T-helper 2 cell treated with Interferon-gamma antibody and Interleukin-4, amounts not matched to agents 5 μg/mL and 100 μg/mL, for 36 hours (primary cell): ENCODE measurements at regions not wholly inside any gene's neighbourhood (a gene's known extent, or its start where the extent isn't known, plus 50 kb on each side); places are given as distances from the start of the nearest gene placed in this dataset.
"Not testable (repeated sequence)": the region's sequence is repeated elsewhere in the genome, so short reads cannot be mapped to it uniquely, and the experiment has no call there.

ENCODE experiments used
- DNase-seq: peaks from one replicate; pipeline ENCODE4 v3.0.0; 2021; ENCODE audit warnings: low spot score
- H3K27ac Mint-ChIP-seq: one replicate; pipeline ENCODE4 v1.8.0; 2021; ENCODE audit warnings: mild to moderate bottlenecking, mixed read lengths
- H3K27me3 Mint-ChIP-seq: one replicate; pipeline ENCODE4 v1.8.0; 2021; ENCODE audit warnings: low read depth, mixed read lengths
- H3K36me3 Mint-ChIP-seq: one replicate; pipeline ENCODE4 v1.8.0; 2021; ENCODE audit warnings: low read depth, mixed read lengths
- H3K4me1 Mint-ChIP-seq: one replicate; pipeline ENCODE4 v1.8.0; 2021; ENCODE audit warnings: low read depth, mixed read lengths
- H3K4me3 Mint-ChIP-seq: one replicate; pipeline ENCODE4 v1.8.0; 2022; ENCODE audit warnings: mild to moderate bottlenecking, moderate library complexity, mixed read lengths
- H3K9me3 Mint-ChIP-seq: one replicate; pipeline ENCODE4 v1.8.0; 2021; ENCODE audit warnings: mixed read lengths

DNA sequence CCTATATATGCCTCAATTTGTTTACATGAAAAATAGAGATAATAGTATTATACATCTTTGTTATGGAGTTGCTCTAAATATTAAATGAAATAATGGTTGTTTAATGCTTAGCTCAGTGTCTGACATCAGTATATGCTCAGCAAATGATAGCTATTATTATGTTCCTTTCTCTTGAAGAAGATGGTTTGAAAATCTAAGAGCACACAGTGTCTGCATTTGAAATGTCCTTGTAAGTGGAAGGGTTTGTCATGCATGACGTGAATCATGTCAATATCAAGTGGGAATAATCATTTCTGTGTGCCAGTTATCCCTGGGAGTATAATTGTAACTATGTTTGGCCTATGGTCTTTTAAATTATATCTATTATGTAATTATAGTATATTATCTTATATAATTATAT is 377.5 kb upstream of the SORCS1 start:
- H3K27me3 Mint-ChIP-seq = no peaks in the 10 kb centered on the region
- H3K9me3 Mint-ChIP-seq = peaks cover 20% of the 10 kb centered on the region
- no peak for DNase-seq
- H3K36me3 Mint-ChIP-seq = no peaks in the 10 kb centered on the region
- no peaks in the 10 kb centered on the region for H3K4me1 Mint-ChIP-seq
- no peak overlapping the region for H3K27ac Mint-ChIP-seq
- H3K4me3 Mint-ChIP-seq = no peak overlapping the region

- H3K27me3 Mint-ChIP-seq = no peaks in the 10 kb centered on the region
- H3K4me3 Mint-ChIP-seq = no peak overlapping the region
- no peak for DNase-seq
- H3K36me3 Mint-ChIP-seq = no peaks in the 10 kb centered on the region
- H3K9me3 Mint-ChIP-seq = peaks cover 20% of the 10 kb centered on the region
- H3K27ac Mint-ChIP-seq = no peak overlapping the region
- H3K4me1 Mint-ChIP-seq = no peaks in the 10 kb centered on the region
These were observed 376.5 kb upstream of the SORCS1 start for GRCh38 chr10:107540981-107541380.

GRCh38 chr10:107529350-107529749 is 364.8 kb upstream of the SORCS1 start:
- no peak overlapping the region for H3K4me3 Mint-ChIP-seq
- no peak for DNase-seq
- H3K27me3 Mint-ChIP-seq = no peaks in the 10 kb centered on the region
- no peaks in the 10 kb centered on the region for H3K4me1 Mint-ChIP-seq
- no peaks in the 10 kb centered on the region for H3K36me3 Mint-ChIP-seq
- H3K27ac Mint-ChIP-seq = no peak overlapping the region
- H3K9me3 Mint-ChIP-seq = peaks cover 18% of the 10 kb centered on the region

- H3K27ac Mint-ChIP-seq = no peak overlapping the region
- DNase-seq = no peak
- peaks cover 23% of the 10 kb centered on the region for H3K9me3 Mint-ChIP-seq
- H3K27me3 Mint-ChIP-seq = no peaks in the 10 kb centered on the region
- H3K4me3 Mint-ChIP-seq = no peak overlapping the region
- no peaks in the 10 kb centered on the region for H3K4me1 Mint-ChIP-seq
- no peaks in the 10 kb centered on the region for H3K36me3 Mint-ChIP-seq
These were observed 355.8 kb upstream of the SORCS1 start for GRCh38 chr10:107520348-107520747.

DNA sequence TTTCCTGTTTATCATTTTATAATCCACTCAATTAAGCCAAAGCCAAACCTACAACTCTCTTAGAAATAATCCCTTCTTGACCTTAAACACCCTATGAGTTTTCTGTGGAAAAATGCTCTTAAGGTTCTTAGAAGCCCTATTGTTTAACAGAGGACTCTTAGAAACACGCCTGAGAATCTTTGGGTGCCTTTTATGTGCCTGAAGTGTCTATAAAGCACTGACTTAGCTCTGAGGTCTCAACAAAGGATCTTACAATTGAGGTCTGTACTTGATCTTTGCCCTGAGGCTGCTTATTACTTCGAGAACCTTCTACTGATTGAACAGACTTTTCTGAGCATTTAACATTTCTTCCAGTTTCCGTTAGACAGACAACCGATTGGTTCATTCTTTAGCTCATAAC is 353.3 kb upstream of the SORCS1 start:
- Mint-ChIP-seq H3K9me3 (peaks cover 15% of the 10 kb centered on the region), H3K27me3 (no peaks in the 10 kb centered on the region), H3K27ac (no peak overlapping the region), H3K36me3 (no peaks in the 10 kb centered on the region), H3K4me1 (no peaks in the 10 kb centered on the region), H3K4me3 (no peak overlapping the region)
- DNase-seq = no peak

DNA sequence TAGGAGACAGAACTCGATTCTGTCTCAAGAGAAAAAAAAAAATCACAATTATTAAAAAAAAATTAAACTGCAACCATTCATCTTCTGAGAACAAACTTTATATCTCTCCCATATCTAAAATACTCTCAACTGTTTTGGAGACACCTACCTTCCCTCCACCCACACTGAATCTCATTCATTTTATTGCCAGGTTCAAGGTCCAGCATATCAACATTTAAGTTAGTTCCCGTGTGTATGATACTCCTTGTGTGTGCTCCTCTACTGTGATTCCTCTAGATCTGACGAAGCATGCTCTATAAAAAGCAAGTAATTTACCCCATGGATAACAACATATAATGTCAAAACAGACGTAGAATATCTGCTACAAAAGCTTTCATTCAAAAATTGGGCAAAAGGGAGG is 351.8 kb upstream of the SORCS1 start:
- Mint-ChIP-seq H3K27me3 (no peaks in the 10 kb centered on the region), H3K9me3 (peaks cover 19% of the 10 kb centered on the region), H3K4me1 (no peaks in the 10 kb centered on the region), H3K27ac (no peak overlapping the region), H3K36me3 (no peaks in the 10 kb centered on the region), H3K4me3 (no peak overlapping the region)
- DNase-seq = no peak

- DNase-seq, H3K36me3 Mint-ChIP-seq, H3K4me1 Mint-ChIP-seq, H3K4me3 Mint-ChIP-seq, H3K27me3 Mint-ChIP-seq, H3K27ac Mint-ChIP-seq: not testable (repeated sequence)
- peaks cover 34% of the 10 kb centered on the region for H3K9me3 Mint-ChIP-seq
These were observed 339.5 kb upstream of the SORCS1 start for GRCh38 chr10:107504011-107504410.

- H3K36me3 Mint-ChIP-seq = no peaks in the 10 kb centered on the region
- no peak for DNase-seq
- H3K9me3 Mint-ChIP-seq = peaks cover 36% of the 10 kb centered on the region
- no peak overlapping the region for H3K27ac Mint-ChIP-seq
- H3K4me3 Mint-ChIP-seq = no peak overlapping the region
- H3K27me3 Mint-ChIP-seq = no peaks in the 10 kb centered on the region
- no peaks in the 10 kb centered on the region for H3K4me1 Mint-ChIP-seq
These were observed 337.9 kb upstream of the SORCS1 start for GRCh38 chr10:107502229-107502985.

- Mint-ChIP-seq H3K4me3 (no peak overlapping the region), H3K27ac (no peak overlapping the region), H3K4me1 (no peaks in the 10 kb centered on the region), H3K36me3 (no peaks in the 10 kb centered on the region), H3K27me3 (no peaks in the 10 kb centered on the region), H3K9me3 (peaks cover 46% of the 10 kb centered on the region)
- no peak for DNase-seq
These were observed 334.5 kb upstream of the SORCS1 start for GRCh38 chr10:107498983-107499382.

DNA sequence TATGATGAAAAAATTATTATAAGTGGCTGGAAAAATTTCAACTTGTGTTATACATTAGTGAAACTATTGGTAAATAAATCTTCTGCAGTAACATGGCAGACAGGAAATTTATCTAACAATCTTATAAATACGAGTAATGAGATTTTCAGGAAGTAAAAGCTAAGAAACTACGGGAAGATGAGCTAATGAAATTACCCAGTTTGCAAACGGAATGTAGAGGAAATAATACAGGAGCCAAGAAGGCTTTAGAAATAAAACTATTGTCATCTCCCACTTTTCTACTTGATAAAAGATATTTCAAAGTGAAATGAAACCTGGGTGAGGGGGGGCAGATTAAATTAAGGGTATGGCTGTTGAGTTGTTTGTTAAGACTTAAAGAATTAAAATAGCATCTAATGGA is 332.5 kb upstream of the SORCS1 start:
- peaks cover 50% of the 10 kb centered on the region for H3K9me3 Mint-ChIP-seq
- H3K27ac Mint-ChIP-seq = no peak overlapping the region

GRCh38 chr10:107496594-107496993 is 332.1 kb upstream of the SORCS1 start:
- Mint-ChIP-seq H3K27ac (no peak overlapping the region), H3K36me3 (no peaks in the 10 kb centered on the region), H3K4me1 (no peaks in the 10 kb centered on the region), H3K27me3 (no peaks in the 10 kb centered on the region), H3K9me3 (peaks cover 47% of the 10 kb centered on the region), H3K4me3 (no peak overlapping the region)
- no peak for DNase-seq

More for the DNA sequence above, 332.5 kb upstream of the SORCS1 start:
- DNase-seq = no peak
- Mint-ChIP-seq H3K27me3 (no peaks in the 10 kb centered on the region), H3K4me3 (no peak overlapping the region), H3K36me3 (no peaks in the 10 kb centered on the region), H3K4me1 (no peaks in the 10 kb centered on the region)

DNA sequence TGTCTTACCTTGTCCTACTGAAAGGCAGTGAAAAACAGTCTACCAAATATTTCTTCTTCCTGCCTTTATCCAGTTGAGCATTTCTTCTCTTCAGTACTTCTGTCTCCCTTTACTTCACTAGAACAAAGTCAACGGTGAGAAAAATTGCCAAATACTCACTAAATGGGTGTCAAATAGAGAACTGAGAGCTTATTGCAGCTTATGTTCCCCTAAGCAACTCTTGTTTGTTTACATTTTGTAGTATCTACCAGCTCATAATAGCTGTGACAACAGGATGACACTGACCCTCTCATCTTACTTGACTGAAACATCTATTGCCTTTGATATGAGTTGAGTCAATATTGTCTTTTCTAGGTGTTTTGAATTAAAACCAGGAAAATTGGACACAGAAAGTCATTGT is 327.9 kb upstream of the SORCS1 start:
- Mint-ChIP-seq H3K36me3 (no peaks in the 10 kb centered on the region), H3K4me1 (no peaks in the 10 kb centered on the region), H3K27ac (no peak overlapping the region), H3K9me3 (peaks cover 47% of the 10 kb centered on the region), H3K27me3 (no peaks in the 10 kb centered on the region), H3K4me3 (no peak overlapping the region)
- DNase-seq = no peak

GRCh38 chr10:107490389-107490788 is 325.9 kb upstream of the SORCS1 start:
- Mint-ChIP-seq H3K9me3 (peaks cover 42% of the 10 kb centered on the region), H3K27ac (no peak overlapping the region), H3K4me1 (no peaks in the 10 kb centered on the region), H3K4me3 (no peak overlapping the region), H3K27me3 (no peaks in the 10 kb centered on the region), H3K36me3 (no peaks in the 10 kb centered on the region)
- DNase-seq = no peak

GRCh38 chr10:107487284-107487683 is 322.8 kb upstream of the SORCS1 start:
- peaks cover 41% of the 10 kb centered on the region for H3K9me3 Mint-ChIP-seq
- no peak overlapping the region for H3K4me3 Mint-ChIP-seq
- no peaks in the 10 kb centered on the region for H3K27me3 Mint-ChIP-seq
- H3K4me1 Mint-ChIP-seq = no peaks in the 10 kb centered on the region
- DNase-seq = no peak
- H3K27ac Mint-ChIP-seq = no peak overlapping the region
- H3K36me3 Mint-ChIP-seq = no peaks in the 10 kb centered on the region

DNA sequence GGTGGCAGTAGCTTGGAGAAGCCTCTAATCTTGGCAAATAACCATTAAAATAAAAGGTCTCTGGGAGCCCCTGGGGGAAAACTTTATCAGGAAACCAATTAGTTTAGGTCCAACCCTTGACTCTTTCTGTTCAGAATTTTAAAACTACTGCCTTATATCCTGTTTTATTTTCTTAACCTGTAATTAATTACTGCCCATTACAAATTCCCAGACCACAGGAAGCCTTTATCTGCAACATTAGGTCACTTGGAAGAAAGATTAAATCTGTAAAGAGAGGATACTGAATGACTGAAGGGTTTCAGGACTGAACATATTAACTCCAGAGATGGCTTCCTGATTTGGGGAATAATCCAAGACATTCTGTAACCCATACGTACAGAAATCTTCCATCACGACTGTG is 320.5 kb upstream of the SORCS1 start:
- peaks cover 34% of the 10 kb centered on the region for H3K9me3 Mint-ChIP-seq
- H3K4me1 Mint-ChIP-seq = no peaks in the 10 kb centered on the region
- no peak overlapping the region for H3K27ac Mint-ChIP-seq
- no peaks in the 10 kb centered on the region for H3K36me3 Mint-ChIP-seq
- no peak overlapping the region for H3K4me3 Mint-ChIP-seq
- DNase-seq = no peak
- no peaks in the 10 kb centered on the region for H3K27me3 Mint-ChIP-seq
